ENCODE measurements at regions not wholly inside any gene's neighbourhood (a gene's known extent, or its start where the extent isn't known, plus 50 kb on each side); places are given as distances from the start of the nearest gene placed in this dataset.

DNA sequence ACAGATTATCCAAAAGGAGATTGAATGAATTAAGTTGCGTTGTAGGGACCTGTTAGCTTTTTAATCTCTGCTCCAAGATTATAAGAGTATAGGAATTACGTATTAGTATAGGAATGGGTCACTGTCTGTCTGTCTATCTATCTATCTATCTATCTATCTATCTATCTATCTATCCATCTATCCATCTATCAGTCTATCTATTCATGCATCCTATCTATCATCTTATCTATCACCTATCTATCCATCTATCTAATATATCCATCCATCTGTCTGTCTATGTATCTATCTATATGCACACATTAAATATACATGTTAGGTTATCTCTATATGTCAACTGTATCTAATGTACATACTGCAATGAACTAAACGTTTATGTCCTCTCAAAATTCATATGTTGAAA, 255.8 kb downstream of the LPIN1 start:
- no peak for TF ChIP-seq POLR2A (IDR thresholded peaks at IDR 0.05)
- TF ChIP-seq, protein P1, sequence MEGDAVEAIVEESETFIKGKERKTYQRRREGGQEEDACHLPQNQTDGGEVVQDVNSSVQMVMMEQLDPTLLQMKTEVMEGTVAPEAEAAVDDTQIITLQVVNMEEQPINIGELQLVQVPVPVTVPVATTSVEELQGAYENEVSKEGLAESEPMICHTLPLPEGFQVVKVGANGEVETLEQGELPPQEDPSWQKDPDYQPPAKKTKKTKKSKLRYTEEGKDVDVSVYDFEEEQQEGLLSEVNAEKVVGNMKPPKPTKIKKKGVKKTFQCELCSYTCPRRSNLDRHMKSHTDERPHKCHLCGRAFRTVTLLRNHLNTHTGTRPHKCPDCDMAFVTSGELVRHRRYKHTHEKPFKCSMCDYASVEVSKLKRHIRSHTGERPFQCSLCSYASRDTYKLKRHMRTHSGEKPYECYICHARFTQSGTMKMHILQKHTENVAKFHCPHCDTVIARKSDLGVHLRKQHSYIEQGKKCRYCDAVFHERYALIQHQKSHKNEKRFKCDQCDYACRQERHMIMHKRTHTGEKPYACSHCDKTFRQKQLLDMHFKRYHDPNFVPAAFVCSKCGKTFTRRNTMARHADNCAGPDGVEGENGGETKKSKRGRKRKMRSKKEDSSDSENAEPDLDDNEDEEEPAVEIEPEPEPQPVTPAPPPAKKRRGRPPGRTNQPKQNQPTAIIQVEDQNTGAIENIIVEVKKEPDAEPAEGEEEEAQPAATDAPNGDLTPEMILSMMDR (IDR thresholded peaks at IDR 0.05): no peak
- no peak for TF ChIP-seq EP300 (IDR thresholded peaks at IDR 0.05)

Measured in tibial nerve (tissue), 4 donors.